Naive B cell (primary cell): ENCODE measurements at regions not wholly inside any gene's neighbourhood (a gene's known extent, or its start where the extent isn't known, plus 50 kb on each side); places are given as distances from the start of the nearest gene placed in this dataset.

Experiments used
- ATAC-seq, 2 donors: fragments of 150-1000 bp; cut with Tn5 transposase; 2 replicates each; pipeline ENCODE4 v1.10.0; 2021; ENCODE audit warnings: low read depth in 2 of 2, mild to moderate bottlenecking in 2 of 2, moderate library complexity in 2 of 2
- DNase-seq: peaks from one replicate; pipeline ENCODE4 v3.0.0; 2022
- H3K27ac Mint-ChIP-seq, 6 donors: one replicate each; pipeline ENCODE4 v1.8.0; 2020 to 2022; ENCODE audit warnings: mild to moderate bottlenecking in 6 of 6, mixed read lengths in 6 of 6, moderate library complexity in 5 of 6, inconsistent platforms in 2 of 6
- H3K27me3 Mint-ChIP-seq, 3 donors: one replicate each; pipeline ENCODE4 v1.8.0; 2021 to 2022; ENCODE audit warnings: mixed read lengths in 3 of 3, mild to moderate bottlenecking in 1 of 3
- H3K36me3 Mint-ChIP-seq, 2 donors: one replicate each; pipeline ENCODE4 v1.8.0; 2020 to 2022; ENCODE audit warnings: mixed read lengths in 2 of 2, inconsistent platforms in 1 of 2, mild to moderate bottlenecking in 1 of 2
- H3K4me1 Mint-ChIP-seq, 3 donors: one replicate each; pipeline ENCODE4 v1.8.0; 2020 to 2022; ENCODE audit warnings: mixed read lengths in 3 of 3, inconsistent platforms in 1 of 3, mild to moderate bottlenecking in 1 of 3, moderate library complexity in 1 of 3
- H3K4me3 Mint-ChIP-seq, 8 donors: one replicate each; pipeline ENCODE4 v1.8.0; 2020 to 2022; ENCODE audit warnings: mild to moderate bottlenecking in 8 of 8, mixed read lengths in 8 of 8, moderate library complexity in 8 of 8, inconsistent platforms in 2 of 8
- H3K9me3 Mint-ChIP-seq, 7 donors: one replicate each; pipeline ENCODE4 v1.8.0; 2020 to 2022; ENCODE audit warnings: mixed read lengths in 7 of 7, mild to moderate bottlenecking in 5 of 7, inconsistent platforms in 2 of 7, moderate library complexity in 1 of 7

DNA sequence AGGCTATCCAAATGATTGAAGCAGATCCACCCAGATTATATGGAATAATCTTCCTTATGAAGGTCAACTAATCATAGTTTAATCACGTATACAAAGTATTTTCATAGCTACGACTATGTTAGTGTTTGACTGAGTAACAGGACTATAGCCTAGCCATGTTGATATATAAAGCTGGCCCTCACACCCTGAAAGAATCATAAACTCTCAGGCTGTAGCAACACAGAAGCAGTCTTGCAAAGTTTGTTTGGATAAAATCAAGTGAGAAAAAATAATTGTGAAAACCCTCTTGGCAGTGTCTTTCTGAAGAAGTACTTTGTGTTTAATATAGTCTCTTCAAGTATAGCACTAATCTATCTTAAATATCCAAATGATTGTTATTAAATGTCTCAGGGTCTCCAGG, 374.5 kb upstream of the DAB2 start:
- no peaks in the 10 kb centered on the region for H3K27me3 Mint-ChIP-seq
- no peak for DNase-seq
- no peaks in the 10 kb centered on the region for H3K36me3 Mint-ChIP-seq

GRCh38 chr5:39794513-39795210, 369.9 kb upstream of the DAB2 start:
- Mint-ChIP-seq H3K9me3 (peaks cover 0 to 1% (median 0%) of the 10 kb centered on the region in 7 donors), H3K4me3 (no peak overlapping the region), H3K27ac (no peak overlapping the region), H3K27me3 (no peaks in the 10 kb centered on the region), H3K36me3 (no peaks in the 10 kb centered on the region), H3K4me1 (no peaks in the 10 kb centered on the region)
- ATAC-seq (no peak), DNase-seq (no peak)

More for the DNA sequence above, 374.5 kb upstream of the DAB2 start:
- ATAC-seq, result no peak
- H3K4me1 Mint-ChIP-seq, result no peaks in the 10 kb centered on the region
- H3K4me3 Mint-ChIP-seq, result no peak overlapping the region
- H3K27ac Mint-ChIP-seq, result no peak overlapping the region
- no peaks in the 10 kb centered on the region for H3K9me3 Mint-ChIP-seq

- no peak overlapping the region for H3K4me3 Mint-ChIP-seq
- H3K27ac Mint-ChIP-seq, result no peak overlapping the region
- no peaks in the 10 kb centered on the region for H3K27me3 Mint-ChIP-seq
- no peaks in the 10 kb centered on the region for H3K4me1 Mint-ChIP-seq
- ATAC-seq (no peak), DNase-seq (no peak)
- H3K36me3 Mint-ChIP-seq, result no peaks in the 10 kb centered on the region
- peaks cover 0 to 18% (median 4%) of the 10 kb centered on the region in 7 donors for H3K9me3 Mint-ChIP-seq
Observed at GRCh38 chr5:39785410-39785809, 360.6 kb upstream of the DAB2 start.

- H3K36me3 Mint-ChIP-seq, result no peaks in the 10 kb centered on the region
- no peak for DNase-seq
- no peaks in the 10 kb centered on the region for H3K4me1 Mint-ChIP-seq
- H3K27ac Mint-ChIP-seq, result no peak overlapping the region
- peaks cover 0 to 18% (median 4%) of the 10 kb centered on the region in 7 donors for H3K9me3 Mint-ChIP-seq
- H3K4me3 Mint-ChIP-seq, result no peak overlapping the region
- H3K27me3 Mint-ChIP-seq, result peaks cover 0 to 7% (median 0%) of the 10 kb centered on the region in 3 donors
- no peak for ATAC-seq
Observed at GRCh38 chr5:39783756-39784421, 359.1 kb upstream of the DAB2 start.

DNA sequence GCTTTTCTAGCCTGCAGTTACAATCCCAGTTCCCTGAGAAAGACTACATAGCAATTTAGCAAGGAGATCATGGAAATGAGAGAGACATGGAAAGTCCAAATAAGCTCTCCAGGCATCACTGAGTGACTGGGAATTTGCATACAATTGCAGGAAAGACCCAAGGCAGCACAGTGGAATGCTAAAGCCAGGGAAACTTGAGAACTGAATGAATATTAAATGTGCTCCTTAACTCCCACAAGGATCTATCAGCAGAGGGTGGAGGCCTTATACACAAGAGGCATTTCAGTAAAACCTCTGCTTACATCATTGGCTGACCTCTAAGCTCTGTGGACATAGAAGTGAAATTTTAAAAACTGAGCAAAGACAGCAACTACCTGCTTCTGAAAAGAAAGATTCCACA, 355.6 kb upstream of the DAB2 start:
- H3K27ac Mint-ChIP-seq, result no peak overlapping the region
- peaks cover 0 to 5% (median 0%) of the 10 kb centered on the region in 7 donors for H3K9me3 Mint-ChIP-seq
- no peak overlapping the region for H3K4me3 Mint-ChIP-seq
- H3K27me3 Mint-ChIP-seq, result peaks cover 0 to 8% (median 0%) of the 10 kb centered on the region in 3 donors
- no peak for ATAC-seq
- no peaks in the 10 kb centered on the region for H3K4me1 Mint-ChIP-seq
- DNase-seq, result no peak
- no peaks in the 10 kb centered on the region for H3K36me3 Mint-ChIP-seq

GRCh38 chr5:39779831-39780230, 355.1 kb upstream of the DAB2 start:
- Mint-ChIP-seq H3K4me3 (no peak overlapping the region), H3K36me3 (no peaks in the 10 kb centered on the region), H3K27me3 (peaks cover 0 to 8% (median 2%) of the 10 kb centered on the region in 3 donors), H3K27ac (no peak overlapping the region), H3K9me3 (peaks cover 0 to 2% (median 0%) of the 10 kb centered on the region in 7 donors), H3K4me1 (no peaks in the 10 kb centered on the region)
- ATAC-seq (no peak), DNase-seq (no peak)

DNA sequence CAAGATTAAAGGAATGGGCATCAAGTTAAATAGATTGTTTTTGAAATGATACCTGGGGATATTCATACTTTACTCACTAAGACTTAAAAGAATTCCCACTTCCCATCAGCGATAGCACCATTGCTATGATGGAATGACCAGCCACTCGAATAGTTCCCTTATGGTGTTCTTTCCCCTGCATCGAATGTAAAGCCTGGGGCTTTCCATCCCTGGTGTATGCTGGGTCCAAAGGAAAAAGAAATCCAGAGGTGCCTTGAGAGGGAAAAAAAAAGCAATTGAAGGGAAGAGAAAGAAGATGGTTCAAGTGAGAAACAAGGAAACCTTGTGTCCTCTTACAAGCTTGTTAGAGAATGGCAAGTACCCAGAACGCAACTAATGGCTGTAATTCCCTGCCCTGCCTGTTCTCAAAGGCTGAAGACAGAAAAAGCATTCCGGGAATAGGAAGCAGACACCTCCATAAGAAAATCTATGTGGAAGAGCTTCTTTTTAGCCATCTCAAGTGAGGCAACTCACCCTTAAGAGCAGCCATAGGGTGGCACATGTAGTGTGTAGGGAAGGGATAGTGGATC, 351.1 kb upstream of the DAB2 start:
- ATAC-seq, result no peak
- Mint-ChIP-seq H3K9me3 (peaks cover 0 to 2% (median 0%) of the 10 kb centered on the region in 7 donors), H3K36me3 (no peaks in the 10 kb centered on the region), H3K27ac (no peak overlapping the region), H3K27me3 (peaks cover 0 to 8% (median 3%) of the 10 kb centered on the region in 3 donors), H3K4me3 (no peak overlapping the region), H3K4me1 (no peaks in the 10 kb centered on the region)
- no peak for DNase-seq

- Mint-ChIP-seq H3K9me3 (peaks cover 0 to 2% (median 0%) of the 10 kb centered on the region in 7 donors), H3K4me3 (no peak overlapping the region), H3K36me3 (no peaks in the 10 kb centered on the region), H3K4me1 (no peaks in the 10 kb centered on the region), H3K27ac (no peak overlapping the region), H3K27me3 (peaks cover 0 to 8% (median 3%) of the 10 kb centered on the region in 3 donors)
- ATAC-seq (no peak), DNase-seq (no peak)
Observed at GRCh38 chr5:39775086-39775796, 350.5 kb upstream of the DAB2 start.

DNA sequence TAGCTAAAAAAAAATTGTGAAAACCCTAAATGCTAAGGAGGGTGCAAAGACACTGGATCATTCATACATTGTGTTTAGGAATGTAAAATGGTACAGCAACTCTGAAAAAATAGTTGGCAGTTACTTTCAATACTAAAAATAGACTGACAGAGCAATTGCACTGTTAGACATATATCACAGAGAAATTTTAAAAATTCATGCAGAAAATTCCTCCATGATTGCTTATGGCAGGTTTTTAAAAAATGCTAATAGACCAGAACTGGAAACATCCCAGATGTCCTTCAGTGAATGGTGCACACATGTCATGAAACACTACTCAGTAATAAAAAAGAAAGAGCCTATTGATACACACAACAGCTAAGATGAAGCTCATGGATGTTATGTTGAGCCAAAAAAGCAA, 349.8 kb upstream of the DAB2 start:
- Mint-ChIP-seq H3K27ac (no peak overlapping the region), H3K4me1 (no peaks in the 10 kb centered on the region), H3K9me3 (peaks cover 0 to 2% (median 0%) of the 10 kb centered on the region in 7 donors), H3K36me3 (no peaks in the 10 kb centered on the region), H3K27me3 (peaks cover 0 to 8% (median 3%) of the 10 kb centered on the region in 3 donors), H3K4me3 (no peak overlapping the region)
- no peak for DNase-seq
- ATAC-seq, result no peak

GRCh38 chr5:39772307-39772706, 347.5 kb upstream of the DAB2 start:
- ATAC-seq (no peak), DNase-seq (no peak)
- H3K27ac Mint-ChIP-seq, result no peak overlapping the region
- H3K9me3 Mint-ChIP-seq, result peaks cover 0 to 2% (median 0%) of the 10 kb centered on the region in 7 donors
- H3K36me3 Mint-ChIP-seq, result no peaks in the 10 kb centered on the region
- H3K4me3 Mint-ChIP-seq, result no peak overlapping the region
- no peaks in the 10 kb centered on the region for H3K4me1 Mint-ChIP-seq
- peaks cover 0 to 3% (median 0%) of the 10 kb centered on the region in 3 donors for H3K27me3 Mint-ChIP-seq

DNA sequence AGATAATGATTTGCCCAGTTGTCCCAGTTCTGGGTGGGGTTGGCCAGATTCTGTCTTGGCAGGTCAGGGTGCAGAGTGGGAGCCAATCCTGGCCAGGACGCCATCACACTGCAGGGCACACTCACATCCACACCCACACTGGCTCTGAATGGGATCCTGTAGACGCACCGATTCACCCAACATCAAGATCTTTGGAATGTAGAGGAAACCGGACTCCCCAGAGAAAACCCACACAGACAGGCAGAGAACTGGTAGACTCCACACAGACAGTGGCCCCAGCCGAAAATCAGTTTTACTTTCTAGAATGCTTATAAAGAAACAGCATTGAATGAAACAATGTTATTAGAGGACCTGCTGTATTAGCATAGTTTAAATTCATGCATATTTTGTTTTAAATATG, 343.1 kb upstream of the DAB2 start:
- ATAC-seq (no peak), DNase-seq (no peak)
- H3K4me1 Mint-ChIP-seq, result no peaks in the 10 kb centered on the region
- no peak overlapping the region for H3K4me3 Mint-ChIP-seq
- H3K9me3 Mint-ChIP-seq, result peaks cover 0 to 2% (median 2%) of the 10 kb centered on the region in 7 donors
- H3K27ac Mint-ChIP-seq, result no peak overlapping the region
- H3K36me3 Mint-ChIP-seq, result no peaks in the 10 kb centered on the region
- H3K27me3 Mint-ChIP-seq, result peaks cover 0 to 4% (median 0%) of the 10 kb centered on the region in 3 donors

DNA sequence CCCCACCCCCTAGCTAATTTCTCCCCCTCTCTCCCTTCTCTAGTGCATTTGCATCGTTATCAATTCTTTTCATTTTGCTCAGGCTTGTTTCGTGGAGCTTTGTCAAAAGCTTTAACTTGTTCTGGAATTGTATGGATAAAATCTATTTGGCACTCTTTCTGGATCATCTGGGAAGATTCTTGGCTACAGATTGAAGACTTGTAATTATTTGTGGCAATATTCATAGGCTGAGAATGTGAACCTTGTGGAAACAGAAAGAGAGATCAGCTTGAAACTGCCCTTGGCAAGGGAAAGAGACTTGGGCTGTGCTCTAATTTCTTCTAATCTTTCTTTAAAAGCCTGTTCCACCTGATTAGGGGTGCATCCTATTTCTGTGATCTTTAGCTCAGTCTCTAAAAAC, 340.6 kb upstream of the DAB2 start:
- DNase-seq (no peak), ATAC-seq (no peak)
- Mint-ChIP-seq H3K36me3 (no peaks in the 10 kb centered on the region), H3K9me3 (peaks cover 0 to 2% (median 2%) of the 10 kb centered on the region in 7 donors), H3K4me1 (no peaks in the 10 kb centered on the region), H3K4me3 (no peak overlapping the region), H3K27me3 (peaks cover 0 to 4% (median 0%) of the 10 kb centered on the region in 3 donors), H3K27ac (no peak overlapping the region)

GRCh38 chr5:39762761-39763160, 338.0 kb upstream of the DAB2 start:
- no peak overlapping the region for H3K4me3 Mint-ChIP-seq
- no peak overlapping the region for H3K27ac Mint-ChIP-seq
- ATAC-seq, result no peak
- peaks cover 0 to 4% (median under 1%) of the 10 kb centered on the region in 7 donors for H3K9me3 Mint-ChIP-seq
- H3K4me1 Mint-ChIP-seq, result no peaks in the 10 kb centered on the region
- DNase-seq, result no peak
- no peaks in the 10 kb centered on the region for H3K36me3 Mint-ChIP-seq
- peaks cover 0 to 4% (median 0%) of the 10 kb centered on the region in 3 donors for H3K27me3 Mint-ChIP-seq
